Tibial nerve (tissue), 4 donors: ENCODE measurements at regions not wholly inside any gene's neighbourhood (a gene's known extent, or its start where the extent isn't known, plus 50 kb on each side); places are given as distances from the start of the nearest gene placed in this dataset.

Source experiments
- DNase-seq, 2 donors: peaks; one replicate each; pipeline ENCODE4 v3.0.0-alpha.2; 2019; ENCODE audit warnings: low spot score in 2 of 2
- H3K27ac ChIP-seq, 4 donors: fragments of 200-600 bp; sonication (generic) in 3 of 4; one replicate each; pipeline ENCODE4 v1.5.1; 2017 to 2019; ENCODE audit warnings: mild to moderate bottlenecking in 1 of 4
- H3K27me3 ChIP-seq, 2 donors: fragments of 200-600 bp; sonication (generic) in 1 of 2; one replicate each; pipeline versions ENCODE4 v1.5.1 to v1.6.0; 2017 to 2019
- H3K36me3 ChIP-seq, 3 donors: fragments of 200-600 bp; sonication (generic); one replicate each; pipeline ENCODE4 v1.5.1; 2018 to 2019
- H3K4me1 ChIP-seq, 4 donors: fragments of 200-600 bp; sonication (generic) in 3 of 4; one replicate each; pipeline ENCODE4 v1.5.1; 2017 to 2019
- H3K4me3 ChIP-seq, 4 donors: fragments of 200-600 bp; sonication (generic) in 3 of 4; one replicate each; pipeline ENCODE4 v1.5.1; 2017 to 2019; ENCODE audit warnings: mild to moderate bottlenecking in 1 of 4, moderate library complexity in 1 of 4
- H3K9me3 ChIP-seq, 4 donors: fragments of 200-600 bp; sonication (generic) in 3 of 4; one replicate each; pipeline ENCODE4 v1.5.1; 2017 to 2019
- CTCF ChIP-seq, 5 experiments: fragments of 200-600 bp in 3 of 5; fragments of 450-650 bp in 2 of 5; sonication (generic) in 3 of 5; IDR thresholded peaks; one replicate each; pipeline ENCODE4 v1.5.1; 2016 to 2019; ENCODE audit warnings: antibody characterized with exemption in 5 of 5, mild to moderate bottlenecking in 3 of 5, moderate library complexity in 2 of 5
- EP300 ChIP-seq, 2 donors: sonication (generic); formaldehyde crosslinking; IDR thresholded peaks; one replicate each; pipeline ENCODE4 v1.6.1; 2017; ENCODE audit warnings: antibody characterized with exemption in 2 of 2, mild to moderate bottlenecking in 1 of 2
- POLR2A ChIP-seq, 2 donors: fragments of 450-650 bp; IDR thresholded peaks; one replicate each; pipeline ENCODE4 v1.6.1; 2017; ENCODE audit warnings: antibody characterized with exemption in 2 of 2, mild to moderate bottlenecking in 2 of 2, moderate library complexity in 2 of 2
- whole genome bisulfite sequencing, 2 donors: methylation state at CpG; one replicate each; pipeline ENCODE4 v1.1.5; 2018; 5-methylcytosine and 5-hydroxymethylcytosine counted together

DNA sequence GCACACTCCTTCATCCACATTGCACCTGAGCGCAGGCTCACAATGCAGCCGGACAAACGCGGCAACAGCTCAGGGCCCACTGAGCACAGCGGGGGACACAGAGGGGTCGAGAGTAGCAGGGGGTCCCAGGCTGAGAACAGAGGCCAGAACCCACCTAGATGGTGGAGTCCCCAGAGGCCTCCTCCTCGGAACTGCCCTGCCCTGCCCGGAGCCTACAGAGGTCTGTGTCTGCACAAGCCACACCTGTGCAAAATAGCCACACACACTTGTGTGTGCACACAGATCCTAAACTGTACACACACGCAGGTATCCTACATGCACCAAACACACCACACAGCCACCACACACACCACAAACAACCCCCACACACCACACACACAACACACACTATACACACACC, 72.8 kb downstream of the TMEM18 start:
- WGBS, 2 donors = 78 to 87% methylated on average over 8 to 9 of the region's 9 CpGs
- Histone ChIP-seq H3K36me3 (no peaks in the 10 kb centered on the region), H3K9me3 (no peaks in the 10 kb centered on the region), H3K27ac (no peak overlapping the region), H3K4me3 (no peak overlapping the region), H3K27me3 (no peaks in the 10 kb centered on the region), H3K4me1 (no peaks in the 10 kb centered on the region)
- TF ChIP-seq EP300 (IDR thresholded peaks at IDR 0.05) (no peak), POLR2A (IDR thresholded peaks at IDR 0.05) (no peak), CTCF (IDR thresholded peaks at IDR 0.05) (no peak)
- no peak for DNase-seq

- TF ChIP-seq CTCF (IDR thresholded peaks at IDR 0.05) (no peak), EP300 (IDR thresholded peaks at IDR 0.05) (no peak), POLR2A (IDR thresholded peaks at IDR 0.05) (no peak)
- Histone ChIP-seq H3K27me3 (no peaks in the 10 kb centered on the region), H3K36me3 (no peaks in the 10 kb centered on the region), H3K4me3 (no peak overlapping the region), H3K9me3 (no peaks in the 10 kb centered on the region), H3K27ac (no peak overlapping the region), H3K4me1 (no peaks in the 10 kb centered on the region)
- 66 to 67% methylated on average over 8 of the region's 8 CpGs for WGBS, 2 donors
- no peak for DNase-seq
Observed at GRCh38 chr2:603869-604268, 73.3 kb downstream of the TMEM18 start.

DNA sequence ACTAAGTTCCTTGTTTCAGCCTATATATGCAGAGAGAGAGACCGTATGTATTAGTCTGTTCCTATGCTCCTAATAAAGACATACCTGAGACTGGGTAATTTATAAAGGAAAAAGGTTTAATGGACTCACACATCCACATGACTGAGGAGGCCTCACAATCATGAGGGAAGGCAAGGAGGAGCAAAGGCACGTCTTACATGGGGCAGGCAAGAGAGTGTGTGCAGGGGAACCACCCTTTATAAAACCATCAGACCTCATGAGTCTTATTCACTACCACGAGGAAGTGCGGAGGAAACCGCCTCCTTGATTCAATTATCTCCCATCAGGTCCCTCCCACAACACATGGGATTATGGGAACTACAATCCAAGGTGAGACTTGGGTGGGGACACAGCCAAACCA, 73.8 kb downstream of the TMEM18 start:
- TF ChIP-seq CTCF (IDR thresholded peaks at IDR 0.05) (no peak), POLR2A (IDR thresholded peaks at IDR 0.05) (no peak), EP300 (IDR thresholded peaks at IDR 0.05) (no peak)
- WGBS, 2 donors = 74 to 84% methylated on average over 5 of the region's 5 CpGs
- DNase-seq = no peak

DNA sequence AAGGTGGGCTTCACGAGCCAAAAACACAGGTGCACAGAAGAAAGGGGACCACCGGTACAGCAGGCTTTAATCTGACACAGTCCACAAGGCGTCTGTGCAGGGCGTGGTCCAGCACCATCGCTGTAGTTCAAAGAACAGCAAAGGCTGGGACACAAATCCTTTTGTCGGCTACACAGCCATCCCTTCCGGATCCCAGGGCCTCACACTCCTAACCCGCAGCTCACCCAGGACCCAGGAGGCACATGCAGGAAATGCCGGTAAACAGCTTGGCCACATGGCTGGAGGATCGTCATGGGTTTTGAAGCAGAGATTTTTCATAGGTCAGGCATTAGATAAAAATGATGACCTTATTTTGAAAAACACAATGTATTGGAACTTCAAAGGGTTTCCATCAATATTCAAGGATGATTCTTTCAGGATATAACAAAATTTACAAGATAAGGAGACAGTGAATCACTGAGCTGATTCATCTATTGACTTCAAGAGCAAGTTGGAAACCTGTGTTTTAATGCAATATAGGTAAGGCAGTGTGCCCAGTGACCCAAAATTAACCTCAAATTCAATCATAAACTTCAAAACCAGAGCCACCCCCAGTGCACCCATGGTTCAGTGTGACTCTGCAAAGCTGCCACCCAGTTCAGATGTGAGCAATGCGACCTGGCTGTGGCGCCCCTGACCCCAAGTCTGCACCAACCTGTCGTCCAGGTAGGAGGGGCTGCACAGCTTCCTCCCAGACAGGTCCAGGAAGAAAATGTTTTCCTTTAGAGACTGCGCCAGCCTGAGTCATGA, 74.4 kb downstream of the TMEM18 start:
- H3K36me3 ChIP-seq = no peaks in the 10 kb centered on the region
- no peaks in the 10 kb centered on the region for H3K9me3 ChIP-seq
- no peak overlapping the region for H3K27ac ChIP-seq
- no peak for DNase-seq
- no peaks in the 10 kb centered on the region for H3K4me1 ChIP-seq
- no peaks in the 10 kb centered on the region for H3K27me3 ChIP-seq
- TF ChIP-seq CTCF (IDR thresholded peaks at IDR 0.05) (no peak), POLR2A (IDR thresholded peaks at IDR 0.05) (no peak), EP300 (IDR thresholded peaks at IDR 0.05) (no peak)
- WGBS, 2 donors = 78 to 86% methylated on average over 14 of the region's 14 CpGs
- H3K4me3 ChIP-seq = no peak overlapping the region

More for the DNA sequence above, 73.8 kb downstream of the TMEM18 start:
- Histone ChIP-seq H3K27ac (no peak overlapping the region), H3K36me3 (no peaks in the 10 kb centered on the region), H3K4me3 (no peak overlapping the region), H3K4me1 (no peaks in the 10 kb centered on the region), H3K9me3 (no peaks in the 10 kb centered on the region), H3K27me3 (no peaks in the 10 kb centered on the region)

GRCh38 chr2:601806-602455, 75.3 kb downstream of the TMEM18 start:
- H3K4me1 ChIP-seq = no peaks in the 10 kb centered on the region
- H3K36me3 ChIP-seq = no peaks in the 10 kb centered on the region
- no peak for DNase-seq
- H3K9me3 ChIP-seq = no peaks in the 10 kb centered on the region
- no peaks in the 10 kb centered on the region for H3K27me3 ChIP-seq
- H3K27ac ChIP-seq = no peak overlapping the region
- TF ChIP-seq CTCF (IDR thresholded peaks at IDR 0.05) = no peak
- TF ChIP-seq EP300 (IDR thresholded peaks at IDR 0.05) = no peak
- TF ChIP-seq POLR2A (IDR thresholded peaks at IDR 0.05) = no peak
- no peak overlapping the region for H3K4me3 ChIP-seq
- 86 to 88% methylated on average over 22 to 29 of the region's 29 CpGs for WGBS, 2 donors
